HFF-Myc (cell line): ENCODE measurements at regions not wholly inside any gene's neighbourhood (a gene's known extent, or its start where the extent isn't known, plus 50 kb on each side); places are given as distances from the start of the nearest gene placed in this dataset.

Experiments used
- DNase-seq: peaks from one replicate; pipeline ENCODE4 v3.0.0-alpha.2; 2011; ENCODE audit warnings: low read depth; ENCODE audit errors: extremely low read depth
- H3K4me3 ChIP-seq: replicated peaks from 2 replicates; pipeline ENCODE4 v1.5.1; 2011; ENCODE audit warnings: low read depth, mild to moderate bottlenecking, control low read depth, low read length
- TF ChIP-seq, protein P1 (sequence below): IDR thresholded peaks from 2 replicates; pipeline ENCODE4 v1.5.1; 2012; ENCODE audit warnings: mild to moderate bottlenecking, low read depth, low read length, control low read depth; ENCODE audit errors: missing control alignments

- no peak for DNase-seq
- TF ChIP-seq, protein P1, sequence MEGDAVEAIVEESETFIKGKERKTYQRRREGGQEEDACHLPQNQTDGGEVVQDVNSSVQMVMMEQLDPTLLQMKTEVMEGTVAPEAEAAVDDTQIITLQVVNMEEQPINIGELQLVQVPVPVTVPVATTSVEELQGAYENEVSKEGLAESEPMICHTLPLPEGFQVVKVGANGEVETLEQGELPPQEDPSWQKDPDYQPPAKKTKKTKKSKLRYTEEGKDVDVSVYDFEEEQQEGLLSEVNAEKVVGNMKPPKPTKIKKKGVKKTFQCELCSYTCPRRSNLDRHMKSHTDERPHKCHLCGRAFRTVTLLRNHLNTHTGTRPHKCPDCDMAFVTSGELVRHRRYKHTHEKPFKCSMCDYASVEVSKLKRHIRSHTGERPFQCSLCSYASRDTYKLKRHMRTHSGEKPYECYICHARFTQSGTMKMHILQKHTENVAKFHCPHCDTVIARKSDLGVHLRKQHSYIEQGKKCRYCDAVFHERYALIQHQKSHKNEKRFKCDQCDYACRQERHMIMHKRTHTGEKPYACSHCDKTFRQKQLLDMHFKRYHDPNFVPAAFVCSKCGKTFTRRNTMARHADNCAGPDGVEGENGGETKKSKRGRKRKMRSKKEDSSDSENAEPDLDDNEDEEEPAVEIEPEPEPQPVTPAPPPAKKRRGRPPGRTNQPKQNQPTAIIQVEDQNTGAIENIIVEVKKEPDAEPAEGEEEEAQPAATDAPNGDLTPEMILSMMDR: no peak
- H3K4me3 ChIP-seq: no peak overlapping the region
Measured at GRCh38 chr9:78609450-78609849, 312.5 kb downstream of the PSAT1 start.

- TF ChIP-seq, protein P1: no peak
- no peak overlapping the region for H3K4me3 ChIP-seq
- no peak for DNase-seq
Measured at GRCh38 chr9:78612091-78612490, 315.2 kb downstream of the PSAT1 start.

DNA sequence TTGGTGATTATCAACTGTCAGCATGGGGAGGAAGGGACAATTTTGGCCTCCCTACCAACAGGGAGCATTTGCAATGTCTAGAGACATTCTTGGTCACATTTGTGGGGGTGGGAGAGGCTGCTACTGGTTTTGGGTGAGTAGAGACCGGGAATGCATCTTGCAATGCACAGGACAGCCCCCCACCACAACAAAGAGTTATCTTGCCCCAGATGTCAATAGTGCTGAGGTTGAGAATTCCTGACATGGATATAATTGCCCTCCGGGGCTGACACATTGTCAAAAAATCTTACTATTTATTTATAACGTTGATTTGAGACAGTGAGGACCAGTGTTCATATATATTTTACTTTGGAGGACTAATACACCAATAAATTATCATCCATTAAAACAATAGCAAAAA is 316.1 kb downstream of the PSAT1 start:
- H3K4me3 ChIP-seq: no peak overlapping the region
- DNase-seq: no peak
- TF ChIP-seq, protein P1: no peak

DNA sequence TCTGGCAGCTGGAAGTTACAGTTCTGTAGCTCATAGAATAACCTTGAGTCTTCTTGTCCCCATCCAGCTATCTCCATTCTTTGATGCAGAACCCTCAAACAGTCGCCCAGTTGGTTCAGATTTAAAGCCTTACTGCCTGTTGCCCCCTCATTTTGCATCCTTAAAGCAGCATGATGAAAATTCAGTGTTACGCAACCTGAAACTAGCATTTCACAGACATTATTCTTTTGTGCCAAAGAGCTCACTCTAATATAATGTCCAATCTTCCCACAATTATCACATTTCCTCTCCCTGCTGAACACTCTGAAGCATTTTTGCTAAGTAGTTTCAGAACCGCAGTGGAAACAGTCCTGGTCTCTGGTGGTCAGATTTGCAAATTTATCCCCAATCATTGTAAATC is 318.0 kb downstream of the PSAT1 start:
- TF ChIP-seq, protein P1: no peak
- no peak for DNase-seq

GRCh38 chr9:78615372-78615771 is 318.4 kb downstream of the PSAT1 start:
- TF ChIP-seq, protein P1: no peak
- no peak overlapping the region for H3K4me3 ChIP-seq
- DNase-seq: no peak

More for the DNA sequence above, 318.0 kb downstream of the PSAT1 start:
- H3K4me3 ChIP-seq: no peak overlapping the region

DNA sequence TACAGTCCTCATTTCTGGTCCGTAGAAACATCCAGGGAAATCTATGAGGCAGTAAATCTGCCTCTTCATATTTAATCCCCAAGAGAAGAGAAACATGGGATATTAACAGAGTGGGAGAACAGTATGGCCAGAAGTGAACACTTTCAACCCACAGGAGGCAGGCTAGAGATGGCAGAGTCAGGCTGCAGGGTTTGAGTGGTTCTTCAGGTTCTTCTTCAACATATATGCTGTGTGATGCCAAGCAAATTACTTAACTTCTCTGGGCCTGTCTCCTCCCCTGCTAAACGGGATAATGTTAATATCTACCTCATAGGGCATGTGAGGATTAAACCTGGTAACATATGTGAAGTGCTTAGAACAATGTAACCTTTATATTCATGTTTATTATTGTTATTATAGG is 321.8 kb downstream of the PSAT1 start:
- DNase-seq: no peak
- TF ChIP-seq, protein P1: no peak
- no peak overlapping the region for H3K4me3 ChIP-seq

DNA sequence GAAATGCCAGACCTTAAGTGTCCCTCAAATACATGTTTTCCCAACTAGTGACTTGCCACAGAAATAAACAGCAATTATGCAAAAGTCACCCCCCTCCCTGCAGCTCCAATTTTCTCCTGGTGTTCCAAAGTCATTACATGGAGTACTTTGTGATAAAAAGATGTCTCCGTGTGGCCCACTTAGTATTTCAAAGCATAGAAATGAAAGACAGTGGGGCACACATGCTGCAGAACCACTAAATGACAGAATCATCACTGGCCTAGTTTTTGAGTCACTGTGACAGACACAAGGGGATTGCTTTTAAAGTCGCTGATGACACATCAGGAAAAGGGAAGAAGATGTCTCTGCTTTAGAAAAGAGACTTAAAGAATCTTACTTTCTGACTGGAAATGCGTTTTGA is 323.4 kb downstream of the PSAT1 start:
- no peak overlapping the region for H3K4me3 ChIP-seq
- DNase-seq: no peak
- TF ChIP-seq, protein P1: no peak
